Prostate gland (tissue), 2 donors: ENCODE measurements at regions not wholly inside any gene's neighbourhood (a gene's known extent, or its start where the extent isn't known, plus 50 kb on each side); places are given as distances from the start of the nearest gene placed in this dataset.

Source experiments
- CTCF ChIP-seq, 4 experiments: fragments of 200-600 bp in 2 of 4; fragments of 450-650 bp in 2 of 4; sonication (generic) in 2 of 4; IDR thresholded peaks; 1 replicate in 3 of 4; 2 replicates in 1 of 4; pipeline ENCODE4 v1.5.1; 2016 to 2019; ENCODE audit warnings: antibody characterized with exemption in 4 of 4, mild to moderate bottlenecking in 2 of 4, moderate library complexity in 2 of 4
- POLR2A ChIP-seq: fragments of 450-650 bp; IDR thresholded peaks from one replicate; pipeline ENCODE4 v1.6.1; 2016; ENCODE audit warnings: antibody characterized with exemption, mild to moderate bottlenecking
- POLR2AphosphoS5 ChIP-seq: sonication (generic); formaldehyde crosslinking; IDR thresholded peaks from one replicate; pipeline ENCODE4 v1.6.1; 2017; ENCODE audit warnings: antibody characterized with exemption

GRCh38 chr16:9523994-9524393, 432.6 kb downstream of the HAPSTR1 start:
- TF ChIP-seq CTCF (IDR thresholded peaks at IDR 0.05) (no peak), POLR2AphosphoS5 (no peak), POLR2A (no peak)
